ENCODE measurements at regions not wholly inside any gene's neighbourhood (a gene's known extent, or its start where the extent isn't known, plus 50 kb on each side); places are given as distances from the start of the nearest gene placed in this dataset.

- TF ChIP-seq, protein P1, sequence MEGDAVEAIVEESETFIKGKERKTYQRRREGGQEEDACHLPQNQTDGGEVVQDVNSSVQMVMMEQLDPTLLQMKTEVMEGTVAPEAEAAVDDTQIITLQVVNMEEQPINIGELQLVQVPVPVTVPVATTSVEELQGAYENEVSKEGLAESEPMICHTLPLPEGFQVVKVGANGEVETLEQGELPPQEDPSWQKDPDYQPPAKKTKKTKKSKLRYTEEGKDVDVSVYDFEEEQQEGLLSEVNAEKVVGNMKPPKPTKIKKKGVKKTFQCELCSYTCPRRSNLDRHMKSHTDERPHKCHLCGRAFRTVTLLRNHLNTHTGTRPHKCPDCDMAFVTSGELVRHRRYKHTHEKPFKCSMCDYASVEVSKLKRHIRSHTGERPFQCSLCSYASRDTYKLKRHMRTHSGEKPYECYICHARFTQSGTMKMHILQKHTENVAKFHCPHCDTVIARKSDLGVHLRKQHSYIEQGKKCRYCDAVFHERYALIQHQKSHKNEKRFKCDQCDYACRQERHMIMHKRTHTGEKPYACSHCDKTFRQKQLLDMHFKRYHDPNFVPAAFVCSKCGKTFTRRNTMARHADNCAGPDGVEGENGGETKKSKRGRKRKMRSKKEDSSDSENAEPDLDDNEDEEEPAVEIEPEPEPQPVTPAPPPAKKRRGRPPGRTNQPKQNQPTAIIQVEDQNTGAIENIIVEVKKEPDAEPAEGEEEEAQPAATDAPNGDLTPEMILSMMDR (IDR thresholded peaks at IDR 0.05; ENCODE audit: low read depth, low read length, poor library complexity, severe bottlenecking) = no peak
- no peak for TF ChIP-seq EZH2phosphoT487 (IDR thresholded peaks at IDR 0.05; ENCODE audit: borderline replicate concordance, low read length)
Measured at GRCh38 chr16:22763437-22764080, 50.4 kb upstream of the HS3ST2 start.
